ENCODE measurements at regions not wholly inside any gene's neighbourhood (a gene's known extent, or its start where the extent isn't known, plus 50 kb on each side); places are given as distances from the start of the nearest gene placed in this dataset.
"Not testable (repeated sequence)": the region's sequence is repeated elsewhere in the genome, so short reads cannot be mapped to it uniquely, and the experiment has no call there.

GRCh38 chr20:40282541-40282940 is 406.5 kb downstream of the MAFB start:
- no peak for DNase-seq (ENCODE audit: low read depth)
- H3K4me3 ChIP-seq (ENCODE audit: control insufficient read depth, low read depth, low read length): no peak overlapping the region
- no peak for TF ChIP-seq CTCF (conservative IDR thresholded peaks at IDR 0.05; ENCODE audit: control insufficient read depth, insufficient read depth, low read depth, low read length)

GRCh38 chr20:40280616-40281015 is 408.4 kb downstream of the MAFB start:
- H3K4me3 ChIP-seq (ENCODE audit: control insufficient read depth, low read depth, low read length): no peak overlapping the region
- peak; percentile 42 for DNase-seq (ENCODE audit: low read depth)
- no peak for TF ChIP-seq CTCF (conservative IDR thresholded peaks at IDR 0.05; ENCODE audit: control insufficient read depth, insufficient read depth, low read depth, low read length)

- DNase-seq (ENCODE audit: low read depth): peak; percentile 93
- H3K4me3 ChIP-seq (ENCODE audit: control insufficient read depth, low read depth, low read length): no peak overlapping the region
- TF ChIP-seq CTCF (conservative IDR thresholded peaks at IDR 0.05; ENCODE audit: control insufficient read depth, insufficient read depth, low read depth, low read length): no peak
Measured at GRCh38 chr20:40279390-40279789, 409.6 kb downstream of the MAFB start.

GRCh38 chr20:40278673-40279072 is 410.4 kb downstream of the MAFB start:
- no peak for DNase-seq (ENCODE audit: low read depth)
- no peak for TF ChIP-seq CTCF (conservative IDR thresholded peaks at IDR 0.05; ENCODE audit: control insufficient read depth, insufficient read depth, low read depth, low read length)
- H3K4me3 ChIP-seq (ENCODE audit: control insufficient read depth, low read depth, low read length): no peak overlapping the region

- peak; percentile 39 for DNase-seq (ENCODE audit: low read depth)
- TF ChIP-seq CTCF (conservative IDR thresholded peaks at IDR 0.05; ENCODE audit: control insufficient read depth, insufficient read depth, low read depth, low read length): no peak
- H3K4me3 ChIP-seq (ENCODE audit: control insufficient read depth, low read depth, low read length): no peak overlapping the region
Measured at GRCh38 chr20:40276301-40276700, 412.7 kb downstream of the MAFB start.

- DNase-seq (ENCODE audit: low read depth): no peak
- TF ChIP-seq CTCF (conservative IDR thresholded peaks at IDR 0.05; ENCODE audit: control insufficient read depth, insufficient read depth, low read depth, low read length): no peak
- H3K4me3 ChIP-seq (ENCODE audit: control insufficient read depth, low read depth, low read length): no peak overlapping the region
Measured at GRCh38 chr20:40275738-40276137, 413.3 kb downstream of the MAFB start.

GRCh38 chr20:40274912-40275533 is 414.0 kb downstream of the MAFB start:
- no peak for DNase-seq (ENCODE audit: low read depth)
- H3K4me3 ChIP-seq (ENCODE audit: control insufficient read depth, low read depth, low read length): no peak overlapping the region
- no peak for TF ChIP-seq CTCF (conservative IDR thresholded peaks at IDR 0.05; ENCODE audit: control insufficient read depth, insufficient read depth, low read depth, low read length)

- H3K4me3 ChIP-seq (ENCODE audit: control insufficient read depth, low read depth, low read length); DNase-seq (ENCODE audit: low read depth): not testable (repeated sequence)
Measured at GRCh38 chr20:40269274-40269673, 419.8 kb downstream of the MAFB start.
